COLO668 (cell line): ENCODE measurements at regions not wholly inside any gene's neighbourhood (a gene's known extent, or its start where the extent isn't known, plus 50 kb on each side); places are given as distances from the start of the nearest gene placed in this dataset.
"Not testable (repeated sequence)": the region's sequence is repeated elsewhere in the genome, so short reads cannot be mapped to it uniquely, and the experiment has no call there.

Experiments
- DNase-seq: peaks from one replicate; lab custom pipeline; 2025; ENCODE audit not compliant: unreplicated experiment; lab: John Stamatoyannopoulos, UW

DNA sequence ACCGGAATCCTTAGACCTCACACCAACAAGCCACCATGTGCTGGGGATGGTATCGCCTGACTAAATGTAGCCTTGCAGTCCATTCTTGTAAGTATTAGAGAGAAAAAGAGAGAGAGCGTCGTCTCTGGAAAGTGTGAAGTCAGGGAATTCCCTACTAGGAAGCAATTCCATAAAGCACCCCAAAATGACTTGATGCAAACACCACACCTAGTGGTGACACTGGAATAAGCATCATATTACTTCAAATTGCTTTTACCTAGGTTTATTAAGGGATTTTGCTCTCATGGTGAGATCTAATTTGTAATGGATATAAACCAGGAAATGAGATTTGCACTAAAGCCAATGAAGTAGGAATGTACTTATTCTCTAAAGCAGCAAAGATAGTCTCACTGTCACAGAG is 111.4 kb upstream of the METTL9 start:
- not testable (repeated sequence) for DNase-seq

DNA sequence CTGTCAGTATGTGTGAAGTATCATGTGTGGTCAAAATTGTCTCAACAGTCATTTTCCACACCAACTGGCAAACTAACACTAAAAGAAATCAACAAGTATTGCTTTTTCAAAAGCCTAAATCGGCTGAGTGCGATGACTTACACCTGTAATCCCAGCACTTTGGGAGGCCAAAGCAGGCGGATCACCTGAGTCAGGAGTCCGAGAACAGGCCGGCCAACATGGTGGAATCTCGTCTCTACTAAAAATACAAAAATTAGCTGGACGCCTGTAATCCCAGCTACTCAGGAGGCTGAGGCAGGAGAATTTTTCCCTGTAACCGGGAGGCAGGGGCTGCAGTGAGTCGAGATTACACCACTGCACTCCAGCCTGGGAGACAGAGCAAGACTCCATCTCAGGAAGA is 100.3 kb upstream of the METTL9 start:
- not testable (repeated sequence) for DNase-seq

DNA sequence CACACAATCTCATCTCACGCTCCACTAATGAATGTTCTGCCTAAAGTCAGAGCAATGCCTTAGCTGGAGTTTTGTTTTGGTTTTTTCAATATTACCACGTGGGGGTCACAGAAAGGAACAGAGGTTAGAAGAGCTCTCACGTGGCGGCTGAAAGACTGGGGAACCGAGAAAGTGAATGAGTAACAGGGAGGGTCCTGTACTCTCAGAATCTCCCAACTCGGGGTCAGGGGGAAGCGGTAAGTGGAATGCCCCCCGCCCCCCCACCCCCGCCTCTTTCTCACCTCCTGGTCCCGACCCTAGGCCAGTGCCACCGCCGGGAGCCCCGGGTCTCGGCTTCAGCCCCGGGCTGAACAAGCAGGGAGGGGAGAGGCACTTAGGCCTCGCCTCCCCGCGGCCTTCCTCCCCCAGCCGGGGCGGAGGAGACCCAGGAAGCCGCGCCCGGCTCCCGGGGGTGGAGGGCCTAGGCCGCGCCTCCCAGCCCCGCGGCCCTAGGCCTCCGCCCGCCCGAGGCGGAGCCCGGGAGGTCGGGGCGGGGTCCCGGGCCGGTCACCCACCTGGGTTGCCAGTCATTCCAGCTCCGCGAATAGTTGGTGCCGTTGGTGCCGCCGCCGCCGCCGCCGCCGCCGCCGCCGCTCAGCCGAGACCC is 98.0 kb upstream of the METTL9 start:
- peak; percentile 78 for DNase-seq

DNA sequence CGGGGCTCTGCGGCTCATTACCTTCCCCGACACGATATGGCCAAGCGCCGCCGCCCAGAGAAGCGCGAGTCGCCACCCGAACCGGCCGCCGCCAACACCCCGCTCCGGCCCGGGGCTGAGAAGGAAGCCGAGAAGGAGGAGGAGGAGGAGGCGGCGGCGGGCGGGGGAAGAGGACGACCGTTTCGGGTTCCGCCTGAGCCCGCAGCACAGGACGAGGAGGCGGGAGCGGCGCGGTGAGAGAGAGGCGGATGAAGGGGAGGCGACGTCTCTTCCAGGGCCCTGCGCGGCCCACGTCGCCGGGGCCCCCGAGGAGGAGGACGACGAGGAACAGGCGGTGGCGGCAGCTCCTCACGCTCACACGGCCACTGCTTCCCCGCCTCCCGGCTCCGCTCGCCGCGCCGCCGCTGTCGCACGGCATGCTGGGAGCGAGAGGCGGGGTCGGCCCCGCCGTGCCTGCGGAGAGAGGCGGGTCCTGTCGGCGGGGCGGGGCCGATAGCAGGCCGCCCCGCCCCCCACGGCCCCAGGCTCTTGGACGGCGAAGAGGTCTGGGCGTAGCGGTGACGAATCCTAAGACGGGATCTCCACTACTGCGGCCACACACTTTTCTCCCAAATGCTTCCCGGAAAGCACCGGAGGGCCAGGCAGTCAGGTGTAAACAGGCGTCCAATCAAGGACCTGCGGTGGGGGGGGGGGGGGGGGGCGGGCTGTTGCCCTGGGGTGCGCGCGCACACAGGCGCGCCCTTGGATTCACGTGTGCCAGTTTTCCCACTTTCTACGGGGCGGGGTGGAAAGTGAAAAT is 97.3 kb upstream of the METTL9 start:
- DNase-seq, result peak; percentile 96

DNA sequence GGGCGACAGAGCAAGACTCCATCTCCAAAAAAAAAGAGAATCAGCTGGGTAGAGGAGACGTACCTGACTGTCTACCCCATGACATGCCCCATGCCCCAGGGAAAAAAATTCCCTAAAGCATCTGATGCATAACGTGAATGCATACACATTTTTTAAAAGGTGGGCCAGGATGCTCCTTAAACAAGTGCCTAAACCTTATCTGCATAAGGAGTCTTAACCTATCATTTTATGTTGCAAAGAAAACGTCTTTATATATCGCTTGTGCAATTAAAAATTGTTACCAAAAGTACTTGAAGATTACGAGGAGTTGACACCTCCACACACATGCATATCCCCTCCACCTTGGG is 95.8 kb upstream of the METTL9 start:
- not testable (repeated sequence) for DNase-seq

DNA sequence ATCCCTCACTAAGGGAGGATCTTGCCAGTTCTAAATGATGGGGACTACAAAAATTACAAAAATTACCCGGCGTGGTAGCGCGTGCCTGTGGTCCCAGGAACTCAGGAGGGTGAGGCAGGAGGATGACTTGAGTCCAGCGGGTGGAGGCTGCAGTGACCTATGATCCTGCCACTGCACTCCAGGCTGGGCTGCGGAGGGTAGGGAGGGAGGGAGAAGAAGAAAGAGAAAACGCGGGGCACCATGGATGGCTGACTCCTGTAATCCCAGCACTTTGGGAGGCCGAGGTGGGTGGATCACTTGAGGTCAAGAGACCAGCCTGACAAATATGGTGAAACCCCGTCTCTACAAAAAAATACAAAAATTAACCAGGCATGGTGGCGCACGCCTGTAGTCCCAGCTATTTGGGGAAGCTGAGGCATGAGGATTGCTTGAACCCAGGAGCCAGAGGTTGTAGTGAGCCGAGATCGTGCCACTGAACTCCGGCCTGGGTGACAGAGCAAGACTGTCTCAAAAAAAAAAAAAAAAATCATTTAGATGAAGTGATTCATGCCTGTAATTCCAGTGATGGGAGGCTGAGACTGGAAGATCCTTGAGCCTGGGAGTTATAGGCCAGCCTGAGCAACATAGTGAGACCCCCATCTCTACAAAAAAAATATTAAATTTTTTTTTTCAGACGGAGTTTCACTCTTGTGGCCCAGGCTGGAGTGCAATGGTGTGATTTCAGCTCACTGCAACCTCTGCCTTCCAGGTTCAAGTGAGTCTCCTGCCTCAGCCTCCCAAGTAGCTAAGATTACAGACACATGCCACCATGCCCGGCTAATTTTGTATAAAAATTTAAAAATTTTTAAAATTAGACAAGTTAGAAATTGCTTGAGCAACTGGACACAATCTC is 95.2 kb upstream of the METTL9 start:
- not testable (repeated sequence) for DNase-seq

DNA sequence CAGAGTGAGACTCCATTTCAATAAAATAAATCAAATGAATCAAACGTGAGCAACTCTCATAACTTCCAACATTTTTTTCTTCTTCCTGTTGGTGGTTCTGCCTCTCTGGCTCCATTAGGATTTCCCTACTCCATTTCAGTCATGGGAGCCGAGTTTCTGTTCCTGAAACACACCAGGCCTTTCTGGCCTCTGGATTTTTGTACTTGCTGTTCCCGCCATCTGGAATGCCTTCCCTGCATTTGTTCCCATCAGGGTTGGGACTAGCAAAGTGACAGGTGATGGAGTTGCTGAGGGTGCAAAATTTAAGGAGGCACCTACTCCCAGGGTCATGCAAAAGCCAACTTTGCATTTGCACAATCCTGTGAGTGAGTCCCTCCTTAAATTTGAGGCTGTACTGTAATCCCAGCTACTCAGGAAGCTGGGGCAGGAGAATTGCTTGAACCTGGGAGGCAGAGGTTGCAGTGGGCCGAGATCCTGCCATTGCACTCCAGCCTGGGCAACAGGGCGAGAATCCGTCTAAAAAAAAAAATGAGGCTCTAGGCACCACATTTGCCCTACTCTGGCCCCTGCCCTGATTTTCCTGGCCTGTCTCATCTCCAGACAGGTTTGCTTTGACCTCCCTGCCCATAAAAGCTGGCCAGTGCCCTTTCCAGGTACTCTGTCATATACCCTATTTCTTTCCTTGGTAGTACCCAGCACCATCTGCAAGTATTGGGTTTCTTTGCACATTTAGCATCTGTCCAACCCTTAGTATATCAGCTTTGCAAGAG is 93.4 kb upstream of the METTL9 start:
- DNase-seq, result not testable (repeated sequence)

DNA sequence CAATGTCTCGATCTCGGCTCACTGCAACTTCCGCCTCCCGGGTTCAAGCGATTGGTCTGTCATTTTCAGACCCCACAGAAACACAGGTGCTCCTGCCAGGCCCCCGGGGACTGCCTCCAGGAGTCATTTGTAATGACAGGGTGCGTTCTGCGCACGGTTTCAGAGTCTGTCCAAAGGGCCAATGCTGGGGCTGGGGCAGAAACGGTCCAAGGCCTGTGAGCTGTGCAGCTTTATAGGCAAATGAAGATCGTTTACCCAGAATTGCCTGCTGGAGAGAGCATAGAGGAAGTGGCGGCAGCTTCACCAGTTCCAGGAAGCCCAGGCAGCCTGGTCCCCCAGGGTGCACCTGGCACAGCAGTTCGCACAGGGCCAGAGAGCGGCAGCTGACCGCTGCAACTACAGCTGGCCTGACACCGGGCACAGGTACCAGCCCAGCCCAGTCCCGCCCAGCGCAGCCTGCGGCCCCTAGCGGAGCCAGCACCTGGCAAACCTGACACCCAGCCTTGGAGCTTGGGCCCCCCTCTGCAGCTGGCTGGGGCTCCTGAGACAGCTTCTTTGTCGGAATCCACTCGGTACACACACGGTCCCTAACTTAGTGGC is 92.4 kb upstream of the METTL9 start:
- DNase-seq, result peak; percentile 91

DNA sequence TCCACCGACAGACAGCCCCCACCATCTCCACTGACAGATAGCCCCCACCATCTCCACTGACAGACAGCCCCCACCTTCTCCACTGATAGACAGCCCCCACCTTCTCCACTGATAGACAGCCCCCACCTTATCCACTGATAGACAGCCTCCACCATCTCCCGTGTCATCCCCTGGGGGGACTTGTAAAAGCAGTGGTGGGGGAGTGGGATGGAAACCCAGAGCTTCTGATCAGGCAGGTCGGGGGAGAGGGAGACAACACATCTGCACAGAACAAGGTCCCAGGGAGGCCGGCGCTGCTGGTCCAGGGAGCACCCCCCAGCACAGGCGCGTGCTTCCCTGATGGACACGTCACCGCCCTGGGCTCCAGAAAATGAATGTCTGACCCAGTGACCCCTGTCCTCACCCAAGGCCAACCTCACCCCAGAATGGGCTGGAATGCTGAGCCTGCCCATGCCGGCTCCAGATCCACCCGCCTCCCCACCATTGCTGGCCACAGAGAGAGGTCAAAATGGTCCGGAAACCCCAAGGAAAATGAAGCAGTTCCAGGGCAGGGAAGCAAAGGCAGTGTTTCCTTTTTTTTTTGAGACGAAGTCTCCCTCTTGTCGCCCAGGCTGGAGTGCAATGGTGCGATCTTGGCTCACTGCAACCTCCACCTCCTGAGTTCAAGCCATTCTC is 91.6 kb upstream of the METTL9 start:
- not testable (repeated sequence) for DNase-seq

DNA sequence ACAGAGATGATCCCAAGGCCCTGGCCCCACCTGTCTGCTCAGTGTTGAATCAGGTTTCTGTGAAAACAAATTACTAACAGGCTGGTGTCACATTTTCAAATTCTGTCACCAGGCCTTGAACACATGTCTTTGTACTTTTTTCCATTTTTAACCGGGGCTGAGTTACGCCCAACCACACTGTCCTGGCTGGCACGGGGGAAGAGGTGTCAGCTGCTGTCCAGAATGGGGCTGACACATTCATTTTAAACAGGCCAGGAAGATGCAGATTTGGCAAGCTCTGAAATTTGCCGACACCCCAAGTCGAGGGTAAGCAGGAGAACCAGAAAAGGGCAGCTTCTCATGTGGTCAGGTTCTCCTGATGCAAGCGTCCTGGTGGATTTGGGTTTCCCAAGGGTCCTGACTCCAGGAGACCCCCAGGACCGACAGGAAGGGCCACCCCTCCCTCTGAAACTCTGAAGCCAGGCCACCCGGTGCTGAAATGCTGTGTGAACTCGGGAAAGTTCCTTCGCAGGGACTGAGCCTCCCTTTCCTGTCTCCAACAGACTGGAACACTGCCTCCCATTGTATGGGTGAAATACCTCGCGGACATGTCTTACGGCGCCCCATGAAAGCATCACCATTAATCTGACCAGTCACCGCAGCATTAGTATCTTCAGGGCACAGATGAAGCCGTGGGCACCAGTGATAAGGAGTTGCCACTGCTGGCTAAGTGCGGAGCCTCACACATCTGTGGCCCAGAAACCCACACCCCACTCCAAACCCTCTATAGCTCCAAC is 90.5 kb upstream of the METTL9 start:
- DNase-seq, result not testable (repeated sequence)

DNA sequence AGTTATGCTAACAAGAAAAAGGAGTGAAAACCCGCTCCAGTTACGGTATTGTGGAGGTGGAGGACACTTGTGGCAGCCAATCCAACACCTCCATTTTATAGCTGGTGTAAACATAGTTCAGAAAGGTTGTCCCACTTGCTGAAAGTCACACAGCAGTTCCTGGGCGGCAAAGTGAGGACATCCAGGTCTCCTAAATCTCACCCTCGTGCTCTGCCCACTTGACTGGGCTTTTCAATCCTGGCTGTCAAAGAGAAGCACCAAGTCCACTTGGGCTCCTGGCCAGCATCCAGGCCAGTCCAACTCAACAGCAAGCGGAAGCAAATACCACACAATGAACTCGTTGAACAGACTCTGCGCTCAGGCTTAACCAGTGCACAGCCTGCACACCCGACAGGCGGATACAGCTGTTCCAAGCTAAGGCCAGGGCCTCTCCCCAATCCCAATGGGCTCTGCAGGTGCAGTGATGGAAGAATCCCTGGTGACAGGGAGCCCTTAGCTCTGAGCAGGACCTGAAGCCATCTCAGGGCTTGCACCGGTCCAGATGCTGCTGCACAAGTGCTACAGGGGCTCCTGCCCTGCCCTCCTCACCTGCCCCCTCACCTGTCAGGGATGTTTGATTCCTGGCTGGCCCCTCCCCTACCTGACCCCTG is 89.8 kb upstream of the METTL9 start:
- DNase-seq, result peak; percentile 81

DNA sequence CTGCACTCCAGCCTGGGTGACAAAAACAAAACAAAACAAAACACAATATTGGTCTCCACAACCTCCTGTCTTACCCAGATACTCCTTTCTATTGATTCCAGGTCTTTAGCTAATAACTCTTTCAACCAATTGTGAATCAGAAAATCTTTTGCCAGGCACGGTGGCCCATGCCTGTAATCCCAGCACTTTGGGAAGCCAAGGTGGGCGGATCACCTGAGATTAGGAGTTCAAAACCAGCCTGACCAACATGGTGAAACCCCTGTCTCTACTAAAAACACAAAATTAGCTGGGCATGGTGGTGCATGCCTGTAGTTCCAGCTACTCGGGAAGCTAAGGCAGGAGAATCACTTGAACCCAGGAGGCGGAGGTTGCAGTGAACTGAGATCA is 88.5 kb upstream of the METTL9 start:
- DNase-seq, result not testable (repeated sequence)

DNA sequence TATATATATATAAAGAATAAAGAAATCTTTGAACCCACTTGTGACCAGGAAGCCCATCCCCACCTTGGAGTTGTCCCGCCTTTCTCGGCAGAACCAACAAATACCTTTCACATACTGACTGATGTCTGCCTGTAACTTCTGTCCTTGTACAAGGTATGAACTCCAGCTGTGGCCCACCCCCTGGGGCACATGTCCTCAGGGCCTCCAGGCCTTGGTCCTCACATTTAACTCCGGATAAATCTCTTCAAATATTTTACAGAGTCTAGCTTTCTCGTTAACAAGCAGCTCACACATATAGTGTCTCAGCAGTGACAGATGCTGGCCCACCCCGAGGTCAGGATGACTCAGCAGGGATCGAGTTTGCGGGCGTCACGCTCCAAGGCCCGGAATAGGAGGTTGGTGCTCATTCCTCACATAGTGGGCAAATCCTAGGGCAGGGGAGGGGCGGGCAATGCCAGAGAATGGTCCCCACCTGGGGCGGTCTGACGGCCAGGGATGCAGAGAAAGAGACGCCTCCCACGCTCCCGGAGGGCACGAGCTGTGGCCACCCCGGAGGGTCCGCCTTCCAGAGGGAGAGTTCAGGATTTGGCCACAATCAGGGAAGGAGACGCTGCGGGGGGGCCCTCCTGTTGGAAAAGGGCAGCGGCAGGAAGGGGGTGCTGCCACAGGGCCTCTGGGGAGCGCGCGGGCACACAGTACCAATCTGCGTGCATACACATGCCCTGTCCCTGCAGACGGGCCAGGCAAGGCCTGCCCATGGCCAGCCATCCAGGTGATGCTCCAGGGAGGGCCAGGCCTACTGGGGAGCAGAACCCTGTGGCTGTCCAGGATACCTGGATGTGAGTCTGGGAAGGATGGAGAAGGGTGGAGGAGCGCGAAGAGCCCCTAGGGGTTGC is 87.8 kb upstream of the METTL9 start:
- peak; percentile 83 for DNase-seq

DNA sequence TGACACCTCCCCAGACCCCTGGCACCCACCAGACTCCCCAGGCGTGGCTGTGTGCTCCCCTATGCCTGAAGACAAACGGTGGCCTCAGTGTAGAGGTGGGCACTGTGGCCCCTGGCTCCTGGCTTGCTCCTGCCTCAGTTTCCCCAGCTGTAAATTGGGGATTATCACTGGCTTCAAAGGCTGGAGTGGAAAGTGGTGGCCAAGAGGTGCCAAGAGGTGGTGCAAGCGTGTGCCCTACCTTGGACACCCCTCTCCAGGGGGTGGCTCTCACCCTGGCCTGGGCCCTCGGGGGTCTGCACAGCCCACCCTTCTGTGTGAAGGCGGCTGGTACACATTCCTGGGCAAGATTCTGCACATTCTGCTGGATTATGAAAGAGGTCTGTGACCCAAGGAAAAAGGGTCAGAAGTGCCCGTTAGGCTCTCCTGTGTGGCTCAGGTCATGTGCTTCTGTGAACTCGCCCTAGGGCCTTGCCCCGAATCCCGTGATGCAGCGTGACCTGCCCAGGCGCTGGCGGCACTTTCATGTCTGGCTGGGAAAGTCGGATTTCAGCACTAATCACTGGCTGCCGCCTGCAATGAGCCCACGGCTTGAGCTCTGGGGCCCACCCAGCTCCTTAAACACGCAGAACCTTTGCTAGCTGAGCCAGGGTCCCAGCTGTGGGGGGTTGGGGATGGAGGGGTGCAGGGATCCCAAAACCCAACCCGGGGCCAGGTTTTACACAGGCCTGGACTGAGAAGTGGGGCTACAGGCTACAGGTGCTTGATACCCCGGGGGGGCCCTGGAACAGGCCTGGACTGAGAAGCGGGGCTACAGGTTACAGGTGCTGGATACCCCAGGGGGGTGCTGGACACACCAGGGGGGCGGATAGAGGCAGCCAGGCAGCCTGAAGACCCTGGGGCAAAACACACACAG is 86.8 kb upstream of the METTL9 start:
- DNase-seq, result peak; percentile 24

DNA sequence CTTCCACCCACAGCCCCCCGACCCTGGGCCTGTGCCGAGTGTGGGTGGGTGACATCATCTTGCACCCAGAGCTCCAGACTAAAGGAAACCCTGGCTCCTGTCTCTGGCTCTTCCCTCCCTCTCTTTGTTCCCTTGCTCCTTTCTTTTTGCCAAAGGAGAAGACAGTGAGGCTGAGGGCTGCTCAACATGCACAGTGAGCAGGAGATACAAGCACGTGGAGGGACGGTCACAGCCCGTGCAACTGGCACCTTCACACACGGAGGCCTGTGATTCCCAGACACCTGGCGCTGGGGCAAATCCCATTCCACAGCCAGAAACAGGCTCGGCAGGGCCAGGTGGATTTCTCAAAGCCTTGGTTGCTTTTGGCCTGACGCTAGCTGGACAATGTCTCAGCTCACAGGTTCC is 86.0 kb upstream of the METTL9 start:
- DNase-seq, result peak; percentile 64

DNA sequence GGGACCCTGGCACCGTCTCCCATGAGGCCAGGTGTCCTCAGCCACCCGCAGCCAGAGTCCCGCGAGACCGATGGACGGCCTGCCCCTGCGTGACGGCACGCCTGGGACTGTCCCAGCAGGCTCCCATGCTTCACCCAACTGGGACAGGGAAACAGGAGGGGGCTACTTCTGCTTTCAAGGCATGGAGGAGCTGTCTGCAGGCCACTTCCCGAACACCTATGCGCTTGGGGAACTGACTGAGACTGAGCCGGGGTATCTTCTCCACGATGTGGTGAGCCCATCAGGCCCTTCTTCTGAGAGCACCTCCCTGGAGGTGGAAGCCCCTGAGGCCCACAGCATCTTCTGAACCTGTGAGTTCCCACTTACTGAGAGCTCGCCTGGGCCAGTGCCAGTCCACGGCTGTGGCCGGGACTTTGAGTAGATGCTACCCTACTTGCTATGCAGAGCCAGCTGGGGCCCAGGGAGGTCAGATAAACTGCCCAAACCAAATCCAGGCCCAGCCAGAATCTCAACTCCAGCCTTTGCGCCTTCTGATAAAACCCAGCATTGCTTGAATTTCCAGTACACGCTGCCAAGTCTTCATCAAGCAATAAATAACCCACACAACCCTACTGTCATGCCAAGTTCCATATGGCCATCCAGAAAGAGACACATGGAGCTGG is 85.4 kb upstream of the METTL9 start:
- DNase-seq, result not testable (repeated sequence)
